Uterus (tissue), 3 donors: ENCODE measurements at regions not wholly inside any gene's neighbourhood (a gene's known extent, or its start where the extent isn't known, plus 50 kb on each side); places are given as distances from the start of the nearest gene placed in this dataset.

Experiments used
- DNase-seq, 2 donors: peaks; one replicate each; pipeline ENCODE4 v3.0.0-alpha.2; 2019 to 2020
- H3K27ac ChIP-seq, 2 donors: fragments of 200-600 bp; sonication (generic); 1 replicate in 1 of 2; 2 replicates in 1 of 2; pipeline ENCODE4 v1.5.1; 2016 to 2018
- H3K27me3 ChIP-seq, 2 donors: fragments of 200-600 bp; sonication (generic); one replicate each; pipeline ENCODE4 v1.5.1; 2018 to 2019; ENCODE audit warnings: control low read depth in 1 of 2
- H3K36me3 ChIP-seq, 2 donors: fragments of 200-600 bp; sonication (generic); one replicate each; pipeline ENCODE4 v1.5.1; 2019; ENCODE audit warnings: control low read depth in 1 of 2
- H3K4me1 ChIP-seq, 2 donors: fragments of 200-600 bp; sonication (generic); one replicate each; pipeline ENCODE4 v1.5.1; 2018 to 2019; ENCODE audit warnings: control low read depth in 1 of 2
- H3K4me3 ChIP-seq, 2 donors: fragments of 200-600 bp; sonication (generic); 1 replicate in 1 of 2; 2 replicates in 1 of 2; pipeline ENCODE4 v1.5.1; 2018 to 2019; ENCODE audit warnings: mild to moderate bottlenecking in 1 of 2
- H3K9me3 ChIP-seq, 2 donors: fragments of 200-600 bp; sonication (generic); one replicate each; pipeline ENCODE4 v1.5.1; 2019; ENCODE audit warnings: control low read depth in 1 of 2
- CTCF ChIP-seq, 4 experiments: fragments of 200-600 bp in 2 of 4; fragments of 450-650 bp in 2 of 4; sonication (generic) in 2 of 4; IDR thresholded peaks; one replicate each; pipeline ENCODE4 v1.5.1; 2016 to 2019; ENCODE audit warnings: antibody characterized with exemption in 4 of 4, mild to moderate bottlenecking in 2 of 4, moderate library complexity in 1 of 4
- POLR2A ChIP-seq, 2 donors: fragments of 450-650 bp; IDR thresholded peaks; one replicate each; pipeline ENCODE4 v1.6.1; 2016; ENCODE audit warnings: antibody characterized with exemption in 2 of 2, mild to moderate bottlenecking in 1 of 2, moderate library complexity in 1 of 2
- intact Hi-C: fragments of 100-400 bp; cut with DNase I; formaldehyde crosslinking; loops from one replicate; pipeline ENCODE4 v1.15.1; 2023; ENCODE audit warnings: low total_unique reads
- donor health status: DM: yes; HTN: yes; CAD: no.

- H3K27ac ChIP-seq: no peak overlapping the region
- intact Hi-C loops: no loop called here
- TF ChIP-seq POLR2A (IDR thresholded peaks at IDR 0.05) (no peak), CTCF (IDR thresholded peaks at IDR 0.05) (no peak)
Measured at GRCh38 chr5:61632064-61632463, 300.0 kb downstream of the ZSWIM6 start.

GRCh38 chr5:61635271-61635670, 303.2 kb downstream of the ZSWIM6 start:
- intact Hi-C loops: no loop called here
- DNase-seq: no peak
- Histone ChIP-seq H3K27me3 (no peaks in the 10 kb centered on the region), H3K27ac (no peak overlapping the region), H3K36me3 (no peaks in the 10 kb centered on the region), H3K9me3 (no peaks in the 10 kb centered on the region), H3K4me3 (no peak overlapping the region), H3K4me1 (no peaks in the 10 kb centered on the region)
- TF ChIP-seq POLR2A (IDR thresholded peaks at IDR 0.05) (no peak), CTCF (IDR thresholded peaks at IDR 0.05) (no peak)

More at GRCh38 chr5:61632064-61632463, 300.0 kb downstream of the ZSWIM6 start:
- no peaks in the 10 kb centered on the region for H3K9me3 ChIP-seq
- H3K4me1 ChIP-seq: no peaks in the 10 kb centered on the region
- no peaks in the 10 kb centered on the region for H3K36me3 ChIP-seq
- DNase-seq: no peak
- no peaks in the 10 kb centered on the region for H3K27me3 ChIP-seq
- no peak overlapping the region for H3K4me3 ChIP-seq

GRCh38 chr5:61637566-61637965, 305.5 kb downstream of the ZSWIM6 start:
- no peak for DNase-seq
- TF ChIP-seq CTCF (IDR thresholded peaks at IDR 0.05): no peak
- no peak for TF ChIP-seq POLR2A (IDR thresholded peaks at IDR 0.05)
- Histone ChIP-seq H3K4me1 (no peaks in the 10 kb centered on the region), H3K4me3 (no peak overlapping the region), H3K9me3 (no peaks in the 10 kb centered on the region), H3K36me3 (no peaks in the 10 kb centered on the region), H3K27ac (no peak overlapping the region), H3K27me3 (no peaks in the 10 kb centered on the region)
- intact Hi-C loops: no loop called here

- intact Hi-C loops: no loop called here
- Histone ChIP-seq H3K4me3 (no peak overlapping the region), H3K9me3 (no peaks in the 10 kb centered on the region), H3K27me3 (no peaks in the 10 kb centered on the region), H3K36me3 (no peaks in the 10 kb centered on the region), H3K4me1 (no peaks in the 10 kb centered on the region), H3K27ac (no peak overlapping the region)
- TF ChIP-seq POLR2A (IDR thresholded peaks at IDR 0.05) (no peak), CTCF (IDR thresholded peaks at IDR 0.05) (no peak)
- DNase-seq: no peak
Measured at GRCh38 chr5:61638476-61638875, 306.4 kb downstream of the ZSWIM6 start.

- no peak for DNase-seq
- Histone ChIP-seq H3K4me3 (no peak overlapping the region), H3K27ac (no peak overlapping the region), H3K27me3 (no peaks in the 10 kb centered on the region), H3K4me1 (no peaks in the 10 kb centered on the region), H3K9me3 (no peaks in the 10 kb centered on the region), H3K36me3 (no peaks in the 10 kb centered on the region)
- intact Hi-C loops: no loop called here
- TF ChIP-seq POLR2A (IDR thresholded peaks at IDR 0.05): no peak
- no peak for TF ChIP-seq CTCF (IDR thresholded peaks at IDR 0.05)
Measured at GRCh38 chr5:61640179-61641021, 308.3 kb downstream of the ZSWIM6 start.
